ENCODE measurements at regions not wholly inside any gene's neighbourhood (a gene's known extent, or its start where the extent isn't known, plus 50 kb on each side); places are given as distances from the start of the nearest gene placed in this dataset.

GRCh38 chr9:99486684-99487083, 264.6 kb downstream of the SEC61B start (continued):
- TF ChIP-seq PRDM4 (CRISPR knock-in tag; IDR thresholded peaks at IDR 0.05; ENCODE audit: borderline replicate concordance): no peak
- TF ChIP-seq ZNF678 (CRISPR knock-in tag; IDR thresholded peaks at IDR 0.05): no peak
- no peak for TF ChIP-seq ZNF10 (CRISPR knock-in tag; IDR thresholded peaks at IDR 0.05; ENCODE audit: borderline replicate concordance, low read depth)
- no peak for TF ChIP-seq NFYB (CRISPR knock-in tag; IDR thresholded peaks at IDR 0.05)
- no peak for TF ChIP-seq ZNF143 (CRISPR knock-in tag; IDR thresholded peaks at IDR 0.05)
- no peak for TF ChIP-seq ATF1 (CRISPR knock-in tag; IDR thresholded peaks at IDR 0.05)
- TF ChIP-seq CREB1 (IDR thresholded peaks at IDR 0.05): no peak
- TF ChIP-seq CREB1 (CRISPR knock-in tag; IDR thresholded peaks at IDR 0.05): no peak
- TF ChIP-seq HMG20A (CRISPR knock-in tag; IDR thresholded peaks at IDR 0.05; ENCODE audit: borderline replicate concordance): no peak
- TF ChIP-seq ZBED4 (CRISPR knock-in tag; IDR thresholded peaks at IDR 0.05; ENCODE audit: borderline replicate concordance): no peak
- no peak for TF ChIP-seq STAG1 (CRISPR knock-in tag; IDR thresholded peaks at IDR 0.05)
